TTC549 (cell line): ENCODE measurements at regions not wholly inside any gene's neighbourhood (a gene's known extent, or its start where the extent isn't known, plus 50 kb on each side); places are given as distances from the start of the nearest gene placed in this dataset.
"Not testable (repeated sequence)": the region's sequence is repeated elsewhere in the genome, so short reads cannot be mapped to it uniquely, and the experiment has no call there.

Experiments
- FAIRE-seq: peaks from 2 replicates; lab custom pipeline; 2012; peaks lifted over from hg19 to GRCh38; lab: Jason Lieb, UNC

- no peak for FAIRE-seq
Observed at GRCh38 chr4:33696041-33696440, 2548.3 kb downstream of the ARAP2 start.

DNA sequence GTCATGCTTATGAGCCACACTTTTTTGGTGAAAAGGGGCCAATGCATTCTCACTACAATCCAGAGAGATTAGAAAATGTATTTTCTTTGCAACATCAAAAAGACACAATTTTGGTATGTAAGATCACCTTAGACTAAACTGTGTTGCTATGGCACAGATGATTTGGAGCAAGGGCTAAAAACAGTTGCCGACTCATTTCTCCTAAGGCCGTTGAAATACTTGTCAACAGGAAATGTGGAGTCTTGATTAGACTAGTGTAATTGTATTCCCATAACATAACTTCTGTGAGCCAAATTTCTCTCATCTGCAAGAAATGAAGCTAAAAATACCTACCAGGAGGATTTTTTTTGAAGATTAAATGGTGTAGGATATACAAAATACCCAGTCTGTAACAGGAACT, 2547.7 kb downstream of the ARAP2 start:
- no peak for FAIRE-seq

GRCh38 chr4:33709247-33709646, 2535.1 kb downstream of the ARAP2 start:
- no peak for FAIRE-seq

DNA sequence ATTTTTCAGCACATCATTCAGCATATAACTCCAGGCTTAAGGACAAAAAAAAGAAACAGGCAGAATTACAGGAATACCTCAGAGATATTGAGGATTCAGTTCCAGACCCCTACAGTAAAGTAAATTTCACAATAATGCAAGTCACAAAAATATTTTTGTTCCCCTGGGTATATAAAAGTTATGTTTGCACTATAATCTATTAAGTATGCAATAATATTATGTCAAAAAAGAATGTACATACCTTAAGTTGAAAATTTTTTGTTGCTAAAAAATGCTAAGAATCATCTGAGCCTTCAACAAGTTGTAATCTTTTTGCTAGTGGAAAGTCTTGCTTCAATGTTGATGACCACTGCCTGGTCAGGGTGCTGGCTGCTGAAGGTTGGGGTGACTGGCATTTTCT, 2532.5 kb downstream of the ARAP2 start:
- no peak for FAIRE-seq

GRCh38 chr4:33714971-33715370, 2529.3 kb downstream of the ARAP2 start:
- no peak for FAIRE-seq

DNA sequence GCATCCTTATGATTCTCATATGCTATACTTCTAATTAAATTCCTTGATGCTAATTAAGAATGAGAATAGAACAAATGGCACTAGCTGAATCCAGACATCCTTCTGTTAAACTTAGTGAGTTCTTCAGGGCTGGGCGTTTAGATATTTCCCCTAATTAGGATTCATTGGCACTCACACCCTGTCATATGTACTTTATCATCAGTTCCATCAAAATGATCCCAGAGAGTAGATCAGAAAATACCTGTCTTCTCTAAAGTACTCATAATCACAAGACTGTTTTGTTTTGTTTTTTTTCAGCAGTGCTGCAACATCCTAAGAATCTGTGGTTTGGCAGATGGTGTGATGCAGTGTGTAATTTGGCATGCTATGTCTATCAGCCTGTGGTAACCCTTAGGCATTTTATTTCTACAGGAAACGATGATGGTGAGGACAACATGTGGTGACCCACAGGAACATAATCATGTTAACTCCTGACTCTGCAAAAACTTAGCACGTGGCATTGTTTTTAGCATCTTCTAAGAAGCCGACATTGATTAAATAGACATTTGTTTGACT, 2528.4 kb downstream of the ARAP2 start:
- FAIRE-seq: no peak

DNA sequence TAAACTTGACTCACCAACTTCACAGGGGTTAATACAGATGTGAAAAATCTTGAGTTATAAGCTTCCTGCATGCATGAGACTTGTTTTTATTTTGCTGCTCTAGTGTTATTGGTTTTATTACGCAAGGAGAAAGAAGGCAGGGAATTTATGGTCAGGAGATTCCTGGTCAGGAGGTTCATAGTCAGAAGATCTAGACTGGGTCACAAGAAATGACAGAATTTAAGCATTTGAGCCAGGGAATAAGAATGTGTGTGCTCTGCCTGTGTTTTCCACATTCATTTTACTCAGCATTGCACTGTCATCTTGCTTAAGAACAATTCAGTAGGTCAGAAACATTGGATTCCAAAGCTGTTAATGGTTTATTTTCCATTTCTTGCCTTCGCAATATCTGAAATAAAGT, 2522.1 kb downstream of the ARAP2 start:
- no peak for FAIRE-seq

DNA sequence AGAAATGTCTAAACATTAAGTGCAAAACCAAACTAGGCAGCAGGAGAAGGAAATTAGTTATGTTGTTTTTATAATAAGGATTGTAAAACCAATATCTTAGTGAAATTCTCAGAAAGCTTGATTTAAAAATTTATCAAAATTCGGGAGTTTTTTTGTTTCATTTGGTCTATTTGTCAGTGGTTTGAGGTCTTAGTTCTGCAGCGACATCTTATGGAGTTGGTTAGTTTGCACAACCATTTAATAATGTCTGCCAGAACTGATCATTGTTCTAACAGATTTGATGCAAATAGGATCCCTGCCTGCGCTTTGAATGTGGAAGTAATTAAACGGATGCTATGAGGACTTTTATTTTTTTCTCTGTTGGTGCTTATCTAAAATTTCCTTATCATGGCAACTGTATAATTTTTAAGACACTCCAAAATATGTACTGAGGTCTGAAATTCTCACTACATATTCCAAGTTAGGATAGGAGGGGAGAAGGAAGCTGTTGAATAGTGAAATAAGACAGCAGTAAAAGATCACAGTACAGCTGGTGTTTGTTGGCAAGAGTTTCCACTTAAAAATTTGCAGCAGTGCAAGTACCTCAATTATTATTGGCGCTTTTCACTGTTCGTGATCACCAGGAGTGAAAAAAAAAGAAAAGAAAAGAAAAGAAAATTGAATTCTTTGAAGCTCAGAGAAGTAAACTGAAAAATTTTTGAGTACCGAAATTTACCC, 2521.4 kb downstream of the ARAP2 start:
- no peak for FAIRE-seq

DNA sequence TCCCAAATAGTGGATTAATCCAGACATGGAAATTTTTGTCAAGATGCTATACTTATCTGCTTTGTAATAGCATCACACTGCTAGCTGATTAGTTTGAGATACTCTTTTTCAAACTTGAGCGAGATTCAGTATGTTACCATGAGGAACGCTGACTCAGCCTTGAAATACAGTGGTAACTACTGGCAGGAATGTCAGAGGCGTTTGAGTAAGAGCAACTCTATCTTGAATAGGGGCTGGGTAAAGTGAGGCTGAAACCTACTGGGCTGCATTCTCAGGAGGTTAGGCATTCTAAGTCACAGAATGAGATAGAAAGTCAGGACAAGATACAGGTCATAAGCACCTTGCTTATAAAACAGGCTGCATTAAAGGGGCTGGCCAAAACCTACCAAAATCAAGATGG, 2519.6 kb downstream of the ARAP2 start:
- FAIRE-seq: no peak

DNA sequence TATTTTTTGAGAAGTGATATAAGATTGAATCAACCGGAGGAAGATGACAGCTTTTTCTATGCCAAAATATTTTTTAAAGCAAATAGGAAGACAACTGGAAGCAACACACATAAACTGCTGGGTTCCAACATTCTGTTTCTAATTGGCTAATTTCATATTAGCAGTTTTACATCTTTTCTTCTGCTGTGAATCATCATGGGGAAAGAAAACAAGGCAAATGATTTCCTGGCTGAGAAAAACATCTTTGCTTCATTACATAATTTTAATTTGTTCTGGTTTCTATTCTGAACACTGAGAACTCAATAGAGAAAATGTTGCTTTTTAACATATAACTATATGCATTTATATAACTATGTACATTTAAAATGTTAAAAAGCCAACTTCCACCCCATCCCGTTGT, 2518.5 kb downstream of the ARAP2 start:
- no peak for FAIRE-seq

DNA sequence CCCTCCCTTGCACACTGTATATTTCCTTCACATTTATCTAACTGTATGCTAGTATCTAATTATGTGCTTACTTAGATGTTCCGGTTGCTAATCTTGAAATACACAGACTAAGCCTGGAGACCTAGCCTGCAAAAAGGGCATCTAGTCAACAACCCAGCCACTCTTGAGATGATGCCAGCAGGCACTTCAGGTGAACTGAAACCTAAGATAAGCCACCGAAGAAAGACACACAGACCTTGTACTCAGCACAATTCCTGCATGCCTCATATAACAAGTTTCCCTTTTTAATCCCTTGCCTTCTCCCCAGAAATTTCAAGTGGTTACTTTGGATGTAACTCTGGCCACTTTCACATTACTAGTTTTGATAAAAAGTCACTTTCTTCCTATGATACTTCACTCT, 2506.6 kb downstream of the ARAP2 start:
- no peak for FAIRE-seq

DNA sequence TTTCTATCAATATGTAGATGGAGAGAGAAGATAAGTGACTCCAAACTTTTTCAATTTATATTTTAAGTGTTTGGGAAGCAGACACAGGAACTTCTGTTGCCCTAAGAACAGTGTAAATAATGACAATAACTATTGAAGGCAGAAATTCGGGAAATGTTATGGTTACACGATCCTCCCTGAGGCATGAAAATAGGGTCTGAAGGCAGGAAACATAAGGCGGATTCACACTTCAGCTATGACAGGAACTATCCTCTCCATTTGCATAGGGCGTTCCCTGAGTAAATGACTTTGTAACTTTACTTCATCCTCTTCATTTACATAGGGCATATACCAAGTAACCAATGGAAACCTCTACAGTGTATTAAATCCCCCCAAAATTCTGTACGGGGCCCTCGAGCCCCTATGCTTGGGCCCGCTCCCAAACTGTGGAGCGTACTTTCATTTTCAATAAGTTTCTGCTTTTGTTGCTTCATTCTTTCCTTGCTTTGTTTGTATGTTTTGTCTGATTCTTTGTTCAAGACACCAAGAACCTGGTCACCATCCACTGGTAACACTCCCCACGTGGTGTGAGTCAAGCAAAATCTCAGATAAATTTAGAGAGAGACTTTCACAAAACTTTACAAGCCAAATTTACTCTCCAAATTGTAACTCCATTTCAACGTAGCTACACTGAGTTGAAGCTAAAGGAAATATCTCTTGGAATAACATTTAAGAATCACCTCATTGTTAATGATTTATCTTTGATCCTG, 2504.3 kb downstream of the ARAP2 start:
- no peak for FAIRE-seq

DNA sequence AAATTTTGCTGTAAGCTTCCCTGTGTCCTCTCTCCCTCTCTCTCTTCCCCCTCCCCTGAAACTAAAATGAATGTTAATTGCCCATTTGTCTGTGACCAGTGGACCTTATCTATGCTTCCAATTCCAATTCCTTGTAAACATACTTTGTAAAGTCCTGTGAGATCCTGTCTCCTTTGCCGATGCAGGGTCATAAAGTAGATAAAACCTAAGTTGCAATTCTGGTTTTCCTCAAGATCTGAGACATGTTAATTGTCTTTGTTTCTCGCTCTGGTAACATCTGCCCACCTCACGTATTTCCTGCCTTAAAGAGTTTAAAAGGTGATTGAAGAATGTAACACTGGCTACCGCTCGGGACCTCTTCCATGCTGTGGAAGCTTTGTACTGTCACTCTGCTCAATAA, 2503.4 kb downstream of the ARAP2 start:
- not testable (repeated sequence) for FAIRE-seq

DNA sequence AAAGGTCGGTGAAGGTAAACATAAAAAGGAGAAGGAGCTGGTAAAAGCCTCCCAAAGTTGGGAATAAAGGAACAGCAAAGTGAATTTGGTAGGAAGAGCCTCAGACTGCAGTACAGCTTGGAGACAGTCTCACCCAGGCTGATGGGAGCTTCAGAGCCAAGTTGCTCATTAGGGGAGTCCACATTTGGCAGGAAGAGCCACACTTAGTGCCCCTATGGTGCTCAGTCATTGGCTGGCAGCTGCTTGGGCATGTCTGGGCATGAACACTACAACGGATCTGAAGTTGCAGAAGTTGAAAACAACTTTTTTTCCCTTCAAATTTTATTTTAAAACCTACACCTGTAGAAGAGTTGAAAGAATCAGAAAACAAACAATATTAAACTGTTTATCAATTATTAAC, 2497.3 kb downstream of the ARAP2 start:
- FAIRE-seq: no peak

DNA sequence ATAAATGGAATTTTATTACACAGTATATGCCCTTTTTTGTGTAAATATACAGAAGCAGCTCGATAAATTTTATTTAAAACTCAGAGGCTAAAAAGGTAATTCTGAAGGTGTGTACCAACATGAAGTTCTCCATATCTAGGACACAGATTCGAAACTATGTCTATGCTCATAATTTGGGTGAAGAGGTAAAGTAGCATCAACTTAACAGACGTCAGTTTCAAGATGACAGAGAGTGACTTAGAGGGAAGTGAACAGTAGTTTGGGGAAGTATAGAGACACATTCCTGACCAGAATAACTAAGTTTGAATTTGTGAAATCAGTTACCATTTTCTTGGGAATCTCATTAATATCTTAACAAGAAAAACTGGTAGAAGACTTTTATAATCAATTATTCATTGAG, 2493.3 kb downstream of the ARAP2 start:
- no peak for FAIRE-seq

DNA sequence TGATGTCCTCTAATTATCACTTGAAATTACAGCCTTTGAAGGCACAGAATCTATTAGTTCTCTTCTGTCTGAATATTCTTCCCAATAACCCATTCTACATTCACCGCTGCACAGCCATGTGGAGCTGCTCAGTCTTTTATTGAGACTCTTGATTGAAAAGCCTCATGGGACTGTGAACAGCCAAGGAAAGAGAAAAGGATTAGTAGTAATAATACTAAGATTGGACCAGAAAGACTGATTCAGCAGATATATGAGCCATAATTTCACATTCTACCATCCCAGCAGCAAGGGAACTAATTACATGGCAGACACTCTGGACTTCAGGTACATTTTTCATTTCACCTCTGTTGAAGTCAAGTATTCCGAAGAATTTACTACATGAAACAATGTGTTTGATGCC, 2471.7 kb downstream of the ARAP2 start:
- FAIRE-seq: no peak

DNA sequence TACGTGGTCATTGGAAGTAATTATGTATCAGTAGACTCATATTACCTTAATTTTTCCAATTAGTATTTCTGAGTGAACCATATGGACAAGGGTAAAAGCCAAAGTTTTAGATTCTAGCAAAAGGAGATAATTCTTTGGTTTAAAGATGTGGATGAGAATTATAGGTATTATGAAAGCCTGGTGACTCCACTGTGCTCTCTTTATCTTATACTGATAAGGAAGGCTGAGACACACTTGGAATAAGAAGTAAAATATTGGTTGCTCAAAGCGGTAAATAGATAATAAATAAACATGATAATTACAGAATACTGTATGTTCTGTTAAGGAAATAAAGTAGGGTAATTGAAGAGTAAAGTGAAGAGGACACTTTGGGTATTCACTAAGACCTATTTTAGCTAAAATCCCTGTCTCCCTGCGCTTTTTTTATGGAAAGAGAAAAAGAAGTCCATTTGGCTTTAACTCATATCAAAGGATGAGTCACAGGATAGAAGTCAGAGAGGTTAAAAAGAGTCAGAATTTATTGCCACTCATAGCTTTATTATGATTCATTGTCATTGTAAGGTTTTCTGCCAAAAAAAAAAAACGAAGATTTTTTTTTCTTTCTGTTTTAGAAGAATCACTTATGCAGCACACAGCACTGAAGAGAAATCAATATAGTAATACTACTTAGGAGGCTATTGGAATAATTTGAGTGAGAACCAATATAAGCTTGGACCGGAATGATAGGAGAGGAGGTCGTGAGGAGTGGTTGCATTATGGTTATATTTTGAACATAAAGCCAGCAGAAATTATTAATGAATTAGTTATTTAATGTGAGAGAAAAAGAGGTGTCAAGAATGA, 2463.1 kb downstream of the ARAP2 start:
- no peak for FAIRE-seq

DNA sequence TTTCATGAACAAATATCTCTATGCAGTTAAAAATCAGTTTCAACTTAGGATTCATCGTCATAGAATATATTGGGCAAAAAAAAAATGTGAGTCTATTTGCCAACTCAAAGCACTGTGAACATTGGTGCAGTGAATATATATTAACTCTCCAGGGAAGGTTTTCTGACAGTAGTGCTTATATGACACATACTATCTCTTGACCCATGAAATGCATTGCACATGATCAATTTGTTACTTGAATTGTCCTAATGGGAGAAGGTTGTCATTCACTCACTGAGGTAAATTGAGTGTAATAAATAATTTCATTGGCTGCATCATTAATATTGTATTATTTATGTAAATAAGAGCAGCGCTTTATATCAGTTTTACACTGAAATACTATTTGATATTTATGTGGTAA, 2458.5 kb downstream of the ARAP2 start:
- no peak for FAIRE-seq

DNA sequence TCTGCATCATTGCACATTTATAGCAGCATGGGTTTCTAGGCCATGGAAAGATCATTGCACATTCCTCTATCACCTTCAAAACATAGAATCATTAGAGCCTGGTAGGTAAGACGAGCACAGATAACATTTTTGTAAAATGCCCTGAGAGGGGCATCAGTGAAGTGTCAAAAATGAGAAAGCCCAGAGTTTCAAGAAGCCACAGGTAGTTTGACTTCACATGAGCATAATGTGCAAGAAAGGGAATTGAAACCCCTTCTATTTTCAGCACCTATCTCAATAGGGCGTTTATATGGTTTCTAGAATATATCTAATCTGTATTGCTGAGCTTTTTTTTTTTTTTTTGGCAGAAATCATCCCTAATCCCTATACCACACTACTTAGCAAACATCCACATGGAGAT, 2441.7 kb downstream of the ARAP2 start:
- FAIRE-seq: no peak

DNA sequence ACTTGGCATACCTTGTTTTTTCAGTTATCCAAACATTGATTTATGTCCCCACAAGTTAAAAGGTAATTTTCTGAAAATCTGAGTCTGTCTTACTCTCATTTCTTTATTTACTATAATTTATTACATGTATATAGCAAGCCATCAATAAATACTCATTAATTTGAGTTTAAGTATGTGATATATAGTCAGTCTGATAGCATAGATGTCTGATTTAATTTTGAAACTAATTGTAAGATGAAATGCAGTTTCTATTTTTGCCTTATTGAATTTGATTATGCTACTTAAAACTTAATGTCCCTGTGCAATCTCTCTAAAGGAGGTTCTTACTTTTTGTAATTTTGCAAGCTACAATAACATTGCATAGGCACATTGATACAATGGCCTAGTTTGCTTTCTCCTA, 2418.6 kb downstream of the ARAP2 start:
- no peak for FAIRE-seq

DNA sequence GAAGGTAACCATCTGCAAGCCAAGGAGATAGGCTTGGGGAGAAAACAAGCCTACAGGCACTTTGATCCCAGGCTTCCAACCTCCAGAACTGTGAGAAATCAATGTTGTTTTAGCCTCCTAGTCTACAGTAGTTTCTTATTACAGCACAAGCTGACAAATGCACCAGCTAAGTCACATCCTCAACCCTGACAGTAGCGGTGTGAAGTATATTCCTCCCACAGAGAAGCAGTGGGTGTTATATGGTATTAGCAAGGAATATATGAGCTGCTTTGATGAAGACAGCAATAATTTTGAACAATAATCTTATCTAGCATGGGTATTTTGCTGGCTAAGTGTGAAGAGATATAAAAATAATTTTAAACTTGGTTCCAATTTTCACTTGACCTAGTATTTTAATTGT, 2415.0 kb downstream of the ARAP2 start:
- not testable (repeated sequence) for FAIRE-seq

GRCh38 chr4:33831442-33832066, 2412.8 kb downstream of the ARAP2 start:
- FAIRE-seq: no peak
